ENCODE measurements at regions not wholly inside any gene's neighbourhood (a gene's known extent, or its start where the extent isn't known, plus 50 kb on each side); places are given as distances from the start of the nearest gene placed in this dataset.

- TF ChIP-seq PBX3 (IDR thresholded peaks at IDR 0.05; ENCODE audit: insufficient replicate concordance, low read depth, low read length) (no peak), TCF7 (IDR thresholded peaks at IDR 0.05; ENCODE audit: borderline replicate concordance) (no peak), SMC3 (IDR thresholded peaks at IDR 0.05; ENCODE audit: borderline replicate concordance, low read length) (no peak), JUNB (IDR thresholded peaks at IDR 0.05) (no peak), POLR2A (IDR thresholded peaks at IDR 0.05; ENCODE audit: low read depth, low read length) (no peak), FOS (IDR thresholded peaks at IDR 0.05; ENCODE audit: borderline replicate concordance, extremely low read depth, insufficient read length) (no peak), MYC (IDR thresholded peaks at IDR 0.05; ENCODE audit: insufficient read depth, insufficient read length, insufficient replicate concordance, low read length, severe bottlenecking) (no peak), CTCF (IDR thresholded peaks at IDR 0.05 in 2 of 3, conservative IDR thresholded peaks at IDR 0.05 in 1 of 3; ENCODE audit: control insufficient read depth in 2 of 3, extremely low read depth in 1 of 3, insufficient read depth in 1 of 3, low read depth in 3 of 3, low read length in 3 of 3) (no peak), FOXM1 (IDR thresholded peaks at IDR 0.05; ENCODE audit: low read depth, low read length) (no peak), RCOR1 (conservative IDR thresholded peaks at IDR 0.05; ENCODE audit: low read depth, low read length) (no peak), NFIC (IDR thresholded peaks at IDR 0.05; ENCODE audit: low read depth, low read length) (no peak), JUND (IDR thresholded peaks at IDR 0.05; ENCODE audit: low read depth, low read length) (no peak), ZBTB40 (IDR thresholded peaks at IDR 0.05; ENCODE audit: borderline replicate concordance) (no peak), NFYB (IDR thresholded peaks at IDR 0.05; ENCODE audit: insufficient read depth, low read depth, low read length) (no peak)
Measured at GRCh38 chr16:60720060-60720459, 1316.2 kb downstream of the CDH8 start.
